ENCODE measurements at regions not wholly inside any gene's neighbourhood (a gene's known extent, or its start where the extent isn't known, plus 50 kb on each side); places are given as distances from the start of the nearest gene placed in this dataset.

DNA sequence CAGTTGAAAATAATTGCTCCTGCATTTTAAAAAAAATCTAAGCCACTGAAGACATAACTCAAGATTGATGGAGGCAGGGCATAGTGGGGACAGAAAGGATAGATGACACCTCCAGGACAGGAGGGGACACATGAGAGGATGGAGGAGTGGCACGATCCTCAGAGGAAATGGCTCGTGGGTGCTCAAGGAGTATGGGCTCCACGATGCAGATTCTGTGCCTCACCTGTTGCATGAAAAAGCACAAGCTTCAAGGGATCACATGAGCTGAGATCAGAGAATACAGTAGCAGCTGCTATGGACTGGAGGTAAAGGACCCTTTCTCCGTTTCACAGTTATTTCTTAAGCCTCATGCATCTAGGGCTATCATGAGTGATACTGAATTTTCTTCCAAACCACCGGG is 69.7 kb upstream of the KL start:
- no peak overlapping the region for H3K14ac ChIP-seq (ENCODE audit: insufficient read depth, low read length)
- no peak overlapping the region for H2BK5ac ChIP-seq (ENCODE audit: insufficient read length, low read length)
- TF ChIP-seq, protein P1, sequence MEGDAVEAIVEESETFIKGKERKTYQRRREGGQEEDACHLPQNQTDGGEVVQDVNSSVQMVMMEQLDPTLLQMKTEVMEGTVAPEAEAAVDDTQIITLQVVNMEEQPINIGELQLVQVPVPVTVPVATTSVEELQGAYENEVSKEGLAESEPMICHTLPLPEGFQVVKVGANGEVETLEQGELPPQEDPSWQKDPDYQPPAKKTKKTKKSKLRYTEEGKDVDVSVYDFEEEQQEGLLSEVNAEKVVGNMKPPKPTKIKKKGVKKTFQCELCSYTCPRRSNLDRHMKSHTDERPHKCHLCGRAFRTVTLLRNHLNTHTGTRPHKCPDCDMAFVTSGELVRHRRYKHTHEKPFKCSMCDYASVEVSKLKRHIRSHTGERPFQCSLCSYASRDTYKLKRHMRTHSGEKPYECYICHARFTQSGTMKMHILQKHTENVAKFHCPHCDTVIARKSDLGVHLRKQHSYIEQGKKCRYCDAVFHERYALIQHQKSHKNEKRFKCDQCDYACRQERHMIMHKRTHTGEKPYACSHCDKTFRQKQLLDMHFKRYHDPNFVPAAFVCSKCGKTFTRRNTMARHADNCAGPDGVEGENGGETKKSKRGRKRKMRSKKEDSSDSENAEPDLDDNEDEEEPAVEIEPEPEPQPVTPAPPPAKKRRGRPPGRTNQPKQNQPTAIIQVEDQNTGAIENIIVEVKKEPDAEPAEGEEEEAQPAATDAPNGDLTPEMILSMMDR (conservative IDR thresholded peaks at IDR 0.05) = no peak
- H3K18ac ChIP-seq (ENCODE audit: insufficient read length, low read depth, low read length) = no peak overlapping the region
- no peak overlapping the region for H2AFZ ChIP-seq (ENCODE audit: low read length)
- Mint-ChIP-seq H3K9me3 (no peaks in the 10 kb centered on the region; a peak in 2 of 5 replicates), H3K36me3 (ENCODE audit: insufficient read depth in 1 of 3, low read depth in 3 of 3) (no peaks in the 10 kb centered on the region), H3K27me3 (ENCODE audit: low read depth) (no peaks in the 10 kb centered on the region; the same call in none of the 2 replicates), H3K27ac (no peak overlapping the region), H3K4me1 (0 out of 4 replicates have a peak, but pooled peaks cover 0 to 2% of the 10 kb centered on the region in 2 experiments), H3K4me3 (no peak overlapping the region)
- H3K9me3 ChIP-seq (ENCODE audit: control insufficient read depth, low read depth, low read length) = no peaks in the 10 kb centered on the region
- H2BK20ac ChIP-seq (ENCODE audit: low read depth, low read length, poor library complexity, severe bottlenecking) = no peak overlapping the region
- no peaks in the 10 kb centered on the region for H4K20me1 ChIP-seq (ENCODE audit: control insufficient read depth, insufficient read depth, insufficient read length)
- no peak overlapping the region for H2BK15ac ChIP-seq (ENCODE audit: low read depth, low read length)
- H3K79me1 ChIP-seq (ENCODE audit: insufficient read depth, low read depth, low read length, poor library complexity, severe bottlenecking) = no peaks in the 10 kb centered on the region
- no peak for DNase-seq
- no peak overlapping the region for H3K23ac ChIP-seq (ENCODE audit: insufficient read length, low read depth, low read length)
- H3K23me2 ChIP-seq (ENCODE audit: insufficient read length, low read depth, low read length, poor library complexity, severe bottlenecking) = no peaks in the 10 kb centered on the region
- H3K9ac ChIP-seq (ENCODE audit: extremely low read depth, insufficient read length, low read length) = no peak overlapping the region
- no peak overlapping the region for H4K91ac ChIP-seq (ENCODE audit: insufficient read length, low read depth, low read length)
- no peak overlapping the region for H2AK5ac ChIP-seq (ENCODE audit: insufficient read length, low read length)
- no peaks in the 10 kb centered on the region for H3K27me3 ChIP-seq (ENCODE audit: insufficient read depth, low read length)
- no CpG with 5 or more reads among the region's 5 CpGs for WGBS (ENCODE audit: extremely low coverage, insufficient read length, low lambda C conversion rate)
- no peak overlapping the region for H3T11ph ChIP-seq (ENCODE audit: low read length)
- no peak overlapping the region for H2BK120ac ChIP-seq (ENCODE audit: low read depth, low read length, poor library complexity, severe bottlenecking)
- H3K4me2 ChIP-seq (ENCODE audit: insufficient read depth, insufficient read length, low read length) = no peak overlapping the region
- no peaks in the 10 kb centered on the region; the same call in 1 of the 2 replicates for H3K4me1 ChIP-seq (ENCODE audit: insufficient read depth, low read length)
- no peak overlapping the region for H3K56ac ChIP-seq (ENCODE audit: insufficient read length, low read depth, low read length)
- H3K27ac ChIP-seq (ENCODE audit: insufficient read length, low read depth, low read length) = no peak overlapping the region
- H4K8ac ChIP-seq (replicated peaks; ENCODE audit: insufficient read length, low read depth, low read length) = no peak overlapping the region
- no peak overlapping the region for H2BK12ac ChIP-seq (ENCODE audit: insufficient read length, low read depth, low read length)
- no peak overlapping the region for H4K5ac ChIP-seq (ENCODE audit: insufficient read length, low read depth, low read length)
- H3K4ac ChIP-seq (ENCODE audit: low read depth, low read length) = no peak overlapping the region
- H3K79me2 ChIP-seq (ENCODE audit: insufficient read depth, low read length) = no peaks in the 10 kb centered on the region

Measured in H9 (cell line).